Activated CD8-positive, alpha-beta memory T cell treated with anti-CD3 and anti-CD28 coated beads for 48 hours (primary cell): ENCODE measurements at regions not wholly inside any gene's neighbourhood (a gene's known extent, or its start where the extent isn't known, plus 50 kb on each side); places are given as distances from the start of the nearest gene placed in this dataset.

Experiments used
- DNase-seq, 3 experiments: peaks; one replicate each; pipeline ENCODE4 v3.0.0-alpha.2; 2020; ENCODE audit warnings: low read depth in 2 of 3, low spot score in 2 of 3

GRCh38 chr1:213669964-213670691, 317.6 kb upstream of the PROX1 start:
- no peak for DNase-seq

DNA sequence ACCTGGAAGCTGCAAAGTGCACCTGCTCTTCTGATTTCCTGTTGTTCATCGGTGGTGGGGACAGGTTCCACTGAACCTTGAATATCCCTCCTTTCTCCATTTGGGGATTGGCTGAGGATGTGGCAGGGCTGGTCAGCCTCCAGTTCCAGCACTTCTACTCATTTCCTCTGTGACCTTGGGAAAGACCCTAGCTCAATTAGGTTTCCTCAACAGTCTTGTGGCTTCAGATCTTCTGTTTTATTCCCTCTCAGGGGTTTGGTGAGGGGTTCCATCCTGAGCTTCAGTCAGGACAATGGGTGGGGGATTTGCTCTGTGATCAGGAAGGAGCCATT, 317.1 kb upstream of the PROX1 start:
- no peak for DNase-seq

DNA sequence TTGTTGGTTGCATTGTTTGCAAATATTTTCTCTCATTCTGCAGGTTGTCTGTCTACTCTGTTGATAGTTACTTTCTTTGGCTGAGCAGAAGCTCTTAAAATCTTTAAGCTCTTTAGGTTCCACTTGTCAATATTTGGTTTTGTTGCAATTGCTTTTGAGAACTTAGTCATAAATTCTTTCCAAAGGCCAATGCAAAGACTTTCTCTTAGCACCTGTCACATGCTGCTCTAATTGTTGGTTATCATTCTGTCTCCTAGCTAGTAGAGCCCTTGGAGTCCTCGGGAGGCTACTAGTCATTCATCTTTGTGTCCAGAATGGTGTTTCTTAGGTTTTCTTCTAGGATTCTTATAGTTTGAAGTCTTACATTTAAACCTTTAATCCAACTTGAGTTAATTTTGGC, 312.7 kb upstream of the PROX1 start:
- DNase-seq: no peak

DNA sequence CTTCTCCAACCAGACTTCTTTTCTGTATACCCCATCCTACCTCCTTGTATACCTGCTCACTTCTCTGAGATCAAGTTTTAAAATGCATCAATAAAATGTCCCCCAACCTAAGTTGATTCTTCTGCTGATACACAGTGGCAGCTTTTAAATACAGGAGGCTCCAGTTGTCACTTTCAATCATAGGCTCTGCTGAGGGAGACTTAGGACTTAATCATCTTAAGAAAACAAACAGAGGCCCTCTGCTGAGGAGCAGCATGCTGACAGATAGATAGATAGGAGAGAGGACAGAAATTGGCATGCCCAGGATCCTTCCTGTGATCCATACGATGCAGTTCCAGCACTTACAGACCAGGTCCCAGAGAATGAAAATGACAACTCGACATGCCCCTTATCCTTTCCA, 311.0 kb upstream of the PROX1 start:
- DNase-seq: no peak

GRCh38 chr1:213678348-213678747, 309.4 kb upstream of the PROX1 start:
- DNase-seq: no peak

DNA sequence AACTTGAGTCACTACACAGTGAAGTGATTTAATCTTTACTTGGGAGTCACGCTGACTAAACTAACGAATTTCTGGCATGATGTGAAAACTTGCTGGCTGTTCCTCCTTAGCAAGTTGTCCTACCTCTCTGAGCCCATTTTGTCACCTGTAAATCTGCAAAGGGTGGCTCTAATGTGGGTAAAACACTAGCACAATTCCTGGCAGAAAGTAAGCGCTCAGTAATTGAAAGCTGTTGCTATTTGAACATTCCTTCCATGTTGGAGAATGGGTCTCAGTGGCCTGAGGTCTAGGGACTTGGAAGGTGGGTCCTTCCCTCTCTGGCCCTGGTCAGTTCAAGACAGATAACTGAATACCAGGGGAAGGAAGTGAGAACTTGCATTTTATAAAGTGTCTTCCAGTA, 309.0 kb upstream of the PROX1 start:
- DNase-seq: no peak

GRCh38 chr1:213679153-213679552, 308.6 kb upstream of the PROX1 start:
- no peak for DNase-seq

DNA sequence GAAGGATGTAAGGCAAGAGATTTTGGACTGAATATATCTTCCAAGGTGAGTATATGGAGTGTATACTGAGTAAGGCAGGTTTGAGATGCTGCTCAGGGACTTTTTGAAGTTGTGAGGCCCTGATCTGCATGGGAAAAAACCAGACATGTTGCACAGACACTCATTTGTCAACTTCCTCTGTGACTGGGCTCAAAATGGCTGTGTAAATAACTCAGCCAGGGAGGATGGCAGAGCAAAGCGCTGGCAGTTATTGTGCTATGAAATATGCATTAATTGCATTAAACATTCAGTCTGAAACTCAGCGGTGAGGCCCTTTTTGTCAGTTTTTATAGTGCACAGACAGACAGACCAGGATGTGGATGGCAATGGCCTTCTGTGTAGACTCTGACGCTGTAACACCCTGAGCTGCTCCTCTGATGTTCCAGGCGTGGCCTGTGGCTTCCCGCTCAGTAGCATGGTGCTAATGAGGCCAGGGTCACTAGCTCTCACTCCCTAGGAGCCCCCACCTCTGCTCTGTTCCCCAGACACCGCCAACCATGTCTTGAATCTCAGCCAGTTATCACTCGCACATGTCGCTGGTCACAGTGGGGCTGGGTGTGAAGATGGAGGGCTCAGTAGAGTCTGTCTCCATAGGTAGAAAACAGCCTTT, 307.0 kb upstream of the PROX1 start:
- no peak for DNase-seq

DNA sequence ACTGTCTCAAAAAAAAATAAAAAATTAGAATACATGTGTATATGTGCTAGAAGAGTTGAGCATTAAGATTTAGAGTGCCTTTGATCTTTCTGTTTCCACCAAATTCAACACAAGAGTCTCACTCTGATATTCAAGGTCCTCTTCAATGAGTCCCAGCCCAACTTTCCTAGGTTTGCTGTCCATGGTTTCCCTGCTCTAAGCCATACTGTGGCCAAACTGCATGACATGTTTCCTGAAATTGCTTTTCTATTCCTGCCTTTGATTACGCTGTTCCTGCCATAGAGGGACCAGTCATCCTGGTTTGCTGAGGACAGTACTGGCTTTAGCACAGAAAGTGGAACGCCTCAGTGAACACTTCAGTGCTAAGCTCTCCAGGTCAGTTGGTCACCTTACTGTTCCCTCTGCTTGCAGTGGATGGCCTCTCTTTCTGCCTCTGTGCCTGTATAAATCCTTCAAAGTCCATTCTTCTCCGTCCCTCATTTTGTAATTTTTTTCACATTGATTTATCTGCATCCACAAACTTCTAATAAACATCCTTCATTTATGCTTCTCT, 305.9 kb upstream of the PROX1 start:
- no peak for DNase-seq

DNA sequence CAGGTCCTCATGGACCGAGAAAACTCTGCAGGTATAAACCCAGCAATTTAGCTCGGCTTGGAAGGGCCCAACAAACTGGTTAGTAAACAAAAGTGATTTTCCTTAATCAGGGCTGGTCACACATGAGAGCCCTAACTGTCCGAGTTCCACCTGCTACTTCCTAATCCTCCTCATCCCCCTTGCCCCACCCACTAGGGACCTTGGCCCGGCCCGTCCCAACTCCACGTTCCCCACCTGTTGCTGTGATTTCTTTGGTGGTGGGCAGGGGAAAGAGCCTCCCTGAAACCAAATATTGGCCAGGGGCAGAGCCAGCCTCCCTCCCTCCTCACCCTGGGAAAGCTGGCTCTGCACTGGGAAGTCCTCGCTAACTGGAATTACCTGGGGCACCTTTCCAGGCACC, 304.2 kb upstream of the PROX1 start:
- no peak for DNase-seq

DNA sequence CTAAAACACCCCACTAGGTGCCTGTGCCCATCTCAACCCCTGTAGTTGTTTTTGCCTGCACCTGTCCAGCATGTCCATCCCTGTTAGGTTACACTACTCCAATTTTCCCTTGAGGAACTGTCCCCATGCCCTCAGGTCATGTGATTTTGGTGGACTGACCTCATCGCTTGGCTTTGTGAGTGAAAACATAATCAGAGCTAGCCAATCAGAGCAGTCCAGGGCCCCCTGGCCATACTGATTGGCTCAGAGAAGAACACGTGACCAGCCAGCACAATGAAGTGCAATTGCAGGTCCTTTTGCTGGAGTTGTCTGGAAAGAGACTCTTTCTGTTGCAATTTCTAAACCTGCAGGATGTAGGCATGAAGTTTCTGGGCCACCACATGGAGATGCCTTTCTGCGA, 303.3 kb upstream of the PROX1 start:
- DNase-seq: no peak

GRCh38 chr1:213685992-213686582, 301.7 kb upstream of the PROX1 start:
- no peak for DNase-seq

- no peak for DNase-seq
Measured at GRCh38 chr1:213686983-213687382, 300.8 kb upstream of the PROX1 start.

DNA sequence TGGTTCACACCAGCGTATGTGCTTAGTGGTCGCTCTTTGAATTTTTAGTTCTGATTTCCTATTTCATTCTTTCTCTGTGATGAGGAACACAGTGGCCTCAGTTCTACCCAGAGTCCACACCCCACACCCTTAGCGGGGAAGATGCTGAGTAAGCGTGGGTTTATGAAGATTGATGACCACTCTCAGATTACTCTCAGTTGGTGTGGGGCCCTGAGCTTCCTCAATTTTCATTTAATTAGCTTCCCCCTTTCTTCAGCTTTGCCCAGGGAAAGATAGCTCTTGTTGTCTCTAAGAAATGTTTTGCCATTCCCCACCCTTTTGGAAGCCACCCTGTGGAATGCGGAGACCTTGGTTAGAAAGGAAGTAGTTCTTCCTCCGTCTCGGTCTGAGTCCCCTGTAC, 299.9 kb upstream of the PROX1 start:
- no peak for DNase-seq

DNA sequence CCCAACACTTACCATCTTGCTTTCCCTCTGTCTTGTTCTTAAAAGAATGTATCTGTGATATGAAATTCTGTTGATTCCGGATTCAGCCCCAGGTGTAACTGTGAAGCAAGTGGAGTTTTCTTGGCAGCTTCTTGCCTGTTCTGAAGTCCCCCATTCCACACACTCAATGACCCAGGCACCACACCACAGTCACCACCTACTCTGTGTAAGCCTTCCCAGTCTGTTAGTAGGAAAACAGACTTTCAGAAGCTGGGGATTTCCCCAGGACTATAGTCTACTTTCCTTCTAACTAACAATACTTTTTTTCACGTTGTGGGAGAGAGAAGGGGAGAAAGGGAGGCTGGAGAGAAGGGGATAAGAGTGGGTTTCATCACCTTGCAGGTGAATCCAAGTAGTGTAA, 299.1 kb upstream of the PROX1 start:
- no peak for DNase-seq

DNA sequence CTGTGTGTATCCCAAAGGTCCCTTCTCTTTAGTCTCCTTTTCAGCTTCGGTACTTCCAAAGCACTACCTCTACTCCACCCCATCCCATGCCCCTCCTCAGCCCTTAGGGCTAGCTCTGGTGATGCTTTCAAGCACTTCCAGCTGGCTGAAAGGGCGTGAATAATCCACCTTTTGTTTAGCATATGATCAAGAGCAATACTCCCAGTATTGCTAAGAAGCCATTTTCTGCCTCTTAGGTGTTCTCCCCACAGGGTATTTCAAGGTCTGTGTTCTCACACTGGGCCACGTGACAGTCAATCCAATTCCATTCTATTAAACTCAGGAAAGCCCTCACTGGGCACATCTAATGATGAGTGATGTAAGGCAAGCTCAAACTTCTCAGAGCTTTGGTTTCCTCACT, 298.5 kb upstream of the PROX1 start:
- DNase-seq: no peak

GRCh38 chr1:213690341-213690917, 297.3 kb upstream of the PROX1 start:
- no peak for DNase-seq

DNA sequence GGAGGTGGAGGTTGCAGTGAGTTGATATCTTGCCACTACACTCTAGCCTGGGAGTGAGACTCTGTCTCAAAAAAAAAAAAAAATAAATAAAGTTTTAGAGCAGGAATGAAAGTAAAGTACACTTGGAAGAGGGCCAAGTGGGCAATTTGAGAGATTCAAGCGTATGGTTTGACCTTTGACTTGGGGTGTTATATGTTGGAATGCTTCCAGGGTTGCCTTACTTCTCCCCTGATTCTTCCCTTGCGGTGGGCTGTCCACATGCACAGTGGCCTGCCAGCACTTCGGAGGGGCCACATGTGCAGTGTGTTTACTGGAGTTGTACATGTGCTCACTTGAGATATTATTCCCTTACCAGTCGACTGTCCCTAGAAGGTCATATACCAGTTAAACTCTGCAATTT, 295.5 kb upstream of the PROX1 start:
- no peak for DNase-seq

- DNase-seq: no peak
Measured at GRCh38 chr1:213693864-213694263, 293.9 kb upstream of the PROX1 start.

GRCh38 chr1:213697192-213697802, 290.5 kb upstream of the PROX1 start:
- no peak for DNase-seq

- no peak for DNase-seq
Measured at GRCh38 chr1:213698092-213698702, 289.6 kb upstream of the PROX1 start.
